Loucy (cell line): ENCODE measurements at regions not wholly inside any gene's neighbourhood (a gene's known extent, or its start where the extent isn't known, plus 50 kb on each side); places are given as distances from the start of the nearest gene placed in this dataset.

Experiments
- H2AFZ ChIP-seq: fragments of 200-600 bp; sonication (generic); 2 replicates; pipeline ENCODE4 v1.6.0; 2016; ENCODE audit warnings: antibody characterized with exemption, mild to moderate bottlenecking, low read length, moderate library complexity
- H3F3A ChIP-seq: fragments of 200-600 bp; 2 replicates; pipeline ENCODE4 v1.6.0; 2016; ENCODE audit warnings: antibody characterized with exemption, low read depth, mild to moderate bottlenecking
- H3K27me3 ChIP-seq: fragments of 200-600 bp; sonication (generic); 2 replicates; pipeline ENCODE4 v1.6.1; 2014; ENCODE audit warnings: low read length, mild to moderate bottlenecking; ENCODE audit not compliant: insufficient read depth, poor library complexity, severe bottlenecking
- H3K36me3 ChIP-seq: fragments of 200-600 bp; sonication (generic); 2 replicates; pipeline ENCODE4 v1.6.1; 2016; ENCODE audit warnings: low read length; ENCODE audit not compliant: insufficient read depth
- H3K4me1 ChIP-seq: fragments of 200-600 bp; sonication (generic); 2 replicates; pipeline ENCODE4 v1.5.1; 2014; ENCODE audit warnings: low read length, mild to moderate bottlenecking; ENCODE audit not compliant: insufficient read depth, poor library complexity, severe bottlenecking
- H3K4me2 ChIP-seq: fragments of 200-600 bp; sonication (generic); 2 replicates; pipeline ENCODE4 v1.6.0; 2014; ENCODE audit warnings: antibody characterized with exemption, low read length, low read depth, mild to moderate bottlenecking; ENCODE audit not compliant: poor library complexity, severe bottlenecking
- H3K4me3 ChIP-seq: fragments of 200-600 bp; sonication (generic); 2 replicates; pipeline ENCODE4 v1.5.1; 2014; ENCODE audit warnings: low read length, mild to moderate bottlenecking, mixed read lengths; ENCODE audit not compliant: poor library complexity, severe bottlenecking
- H3K79me2 ChIP-seq: fragments of 200-600 bp; sonication (generic); 2 replicates; pipeline ENCODE4 v1.6.1; 2014; ENCODE audit warnings: low read length; ENCODE audit not compliant: insufficient read depth
- H3K9ac ChIP-seq: fragments of 200-600 bp; sonication (generic); 2 replicates; pipeline ENCODE4 v1.6.0; 2014; ENCODE audit warnings: mild to moderate bottlenecking, low read depth, low read length, moderate library complexity; ENCODE audit not compliant: poor library complexity, severe bottlenecking
- H3K9me2 ChIP-seq: fragments of 200-600 bp; sonication (generic); replicated peaks from 2 replicates; pipeline ENCODE4 v1.6.1; 2016; ENCODE audit warnings: low read depth, low read length, mixed read lengths
- H3K9me3 ChIP-seq: fragments of 200-600 bp; sonication (generic); 2 replicates; pipeline ENCODE4 v1.6.1; 2014; ENCODE audit warnings: mild to moderate bottlenecking, antibody characterized with exemption, low read length, low read depth; ENCODE audit not compliant: insufficient read depth
- H4K20me1 ChIP-seq: fragments of 200-600 bp; sonication (generic); 2 replicates; pipeline ENCODE4 v1.6.0; 2014; ENCODE audit warnings: antibody characterized with exemption, low read length, mild to moderate bottlenecking; ENCODE audit not compliant: insufficient read depth, poor library complexity, severe bottlenecking
- CTCF ChIP-seq: fragments of 200-600 bp; sonication (generic); conservative IDR thresholded peaks from 2 replicates; pipeline ENCODE4 v1.5.1; 2014; ENCODE audit warnings: mild to moderate bottlenecking, antibody characterized with exemption, low read length
- EZH2phosphoT487 ChIP-seq: fragments of 200-600 bp; IDR thresholded peaks from 2 replicates; pipeline ENCODE4 v1.6.1; 2018; ENCODE audit warnings: antibody characterized with exemption, mild to moderate bottlenecking, moderate library complexity, borderline replicate concordance

- Histone ChIP-seq H2AFZ (0 out of 2 replicates have a peak overlapping the region, but pooled peaks have one; percentile 37), H4K20me1 (no peaks in the 10 kb centered on the region), H3K79me2 (no peaks in the 10 kb centered on the region), H3F3A (peaks cover 7% of the 10 kb centered on the region), H3K9me2 (no peaks in the 10 kb centered on the region), H3K27me3 (no peaks in the 10 kb centered on the region), H3K9me3 (no peaks in the 10 kb centered on the region), H3K4me3 (no peak overlapping the region), H3K4me2 (peak overlapping the region; percentile 1), H3K4me1 (peaks cover 35% of the 10 kb centered on the region), H3K36me3 (no peaks in the 10 kb centered on the region), H3K9ac (no peak overlapping the region)
- TF ChIP-seq CTCF (no peak), EZH2phosphoT487 (no peak)
These were observed 83.1 kb upstream of the NEUROD1 start for GRCh38 chr2:181763423-181763822.

- H3K9me2 ChIP-seq, result no peaks in the 10 kb centered on the region
- no peaks in the 10 kb centered on the region for H3K36me3 ChIP-seq
- H2AFZ ChIP-seq, result peak overlapping the region; percentile 56
- H3K9ac ChIP-seq, result peak overlapping the region; percentile 57
- H3K9me3 ChIP-seq, result no peaks in the 10 kb centered on the region
- H3K4me1 ChIP-seq, result peaks cover 35% of the 10 kb centered on the region
- peaks cover 7% of the 10 kb centered on the region for H3F3A ChIP-seq
- no peak for TF ChIP-seq EZH2phosphoT487
- TF ChIP-seq CTCF, result peak; percentile 20; the same call in 1 of the 2 replicates
- no peaks in the 10 kb centered on the region for H4K20me1 ChIP-seq
- no peak overlapping the region for H3K4me3 ChIP-seq
- H3K27me3 ChIP-seq, result no peaks in the 10 kb centered on the region
- no peaks in the 10 kb centered on the region for H3K79me2 ChIP-seq
- peak overlapping the region; percentile 52 for H3K4me2 ChIP-seq
These were observed 84.0 kb upstream of the NEUROD1 start for GRCh38 chr2:181764095-181764963.

GRCh38 chr2:181766129-181766528 is 85.8 kb upstream of the NEUROD1 start:
- Histone ChIP-seq H3K4me1 (peaks cover 42% of the 10 kb centered on the region), H3K9ac (peak overlapping the region; percentile 6), H3K4me3 (no peak overlapping the region), H4K20me1 (no peaks in the 10 kb centered on the region), H3K79me2 (no peaks in the 10 kb centered on the region), H3K36me3 (no peaks in the 10 kb centered on the region), H3K4me2 (no peak overlapping the region), H2AFZ (no peak overlapping the region), H3K9me2 (no peaks in the 10 kb centered on the region), H3K27me3 (no peaks in the 10 kb centered on the region), H3K9me3 (no peaks in the 10 kb centered on the region), H3F3A (peaks cover 7% of the 10 kb centered on the region)
- TF ChIP-seq EZH2phosphoT487 (no peak), CTCF (no peak)
